Adrenal gland (tissue), 9 donors: ENCODE measurements at regions not wholly inside any gene's neighbourhood (a gene's known extent, or its start where the extent isn't known, plus 50 kb on each side); places are given as distances from the start of the nearest gene placed in this dataset.

Experiments
- DNase-seq, 7 donors: peaks; one replicate each; pipeline ENCODE4 v3.0.0-alpha.2; 2019 to 2020
- H3K27ac ChIP-seq, 5 donors: fragments of 200-600 bp; sonication (generic) in 4 of 5; 1 replicate in 3 of 5; 2 replicates in 2 of 5; pipeline versions ENCODE4 v1.5.1 to v1.8.0; 2016 to 2020; ENCODE audit warnings: mild to moderate bottlenecking in 1 of 5
- H3K27me3 ChIP-seq: fragments of 200-600 bp; 2 replicates; pipeline ENCODE4 v1.8.0; 2021
- H3K36me3 ChIP-seq, 2 donors: fragments of 200-600 bp; replicated peaks in 1 of 2; 1 replicate in 1 of 2; 2 replicates in 1 of 2; pipeline versions ENCODE4 v1.5.1 to v1.8.0; 2018 to 2022
- H3K4me1 ChIP-seq, 2 donors: fragments of 200-600 bp; replicated peaks in 1 of 2; 1 replicate in 1 of 2; 2 replicates in 1 of 2; pipeline versions ENCODE4 v1.5.1 to v1.8.0; 2018 to 2021
- H3K4me3 ChIP-seq, 4 donors: fragments of 200-600 bp; sonication (generic) in 3 of 4; one replicate each; pipeline ENCODE4 v1.5.1; 2016 to 2018
- H3K9me3 ChIP-seq, 3 donors: fragments of 200-600 bp; sonication (generic) in 1 of 3; replicated peaks in 1 of 3; 1 replicate in 2 of 3; 2 replicates in 1 of 3; pipeline versions ENCODE4 v1.5.1 to v1.8.0; 2016 to 2021
- CTCF ChIP-seq, 6 experiments: fragments of 450-650 bp in 4 of 6; fragments of 200-600 bp in 2 of 6; sonication (generic) in 1 of 6; IDR thresholded peaks; 1 replicate in 5 of 6; 2 replicates in 1 of 6; pipeline versions ENCODE4 v1.5.1 to v1.8.0; 2016 to 2021; ENCODE audit warnings: antibody characterized with exemption in 6 of 6, mild to moderate bottlenecking in 2 of 6, moderate library complexity in 1 of 6
- POLR2A ChIP-seq, 2 donors: fragments of 450-650 bp; IDR thresholded peaks; one replicate each; pipeline ENCODE4 v1.6.1; 2017; ENCODE audit warnings: antibody characterized with exemption in 2 of 2, mild to moderate bottlenecking in 2 of 2, moderate library complexity in 1 of 2
- WGBS, 4 donors: extraction: QIAGEN DNeasy Blood & Tissue Kit in 2 of 4; methylation state at CpG; one replicate each; pipeline versions ENCODE4 v1.1.5 to v1.1.7; 2013 to 2017; 5-methylcytosine and 5-hydroxymethylcytosine counted together
- intact Hi-C, 2 donors: fragments of 100-400 bp; cut with DNase I; formaldehyde crosslinking; loops; one replicate each; pipeline versions ENCODE4 v1.14.1 to v1.15.0; 2022 to 2023
- donor health status: healthy with polysubstance abuse.
- donor health status: Bipolar disorder and iron deficiency.
- donor health status: DM: yes; HTN: yes; CAD: no.
- donor health status: DM: no; HTN: no; CAD: no.
- donor health status: DM: no; HTN: no; CAD: no.

- H3K27ac ChIP-seq: no peak overlapping the region
- 70 to 79% (median 74%) methylated on average over 11 to 12 of the region's 12 CpGs for WGBS, 4 donors
- no peak for TF ChIP-seq POLR2A (IDR thresholded peaks at IDR 0.05)
- no peak for TF ChIP-seq CTCF (IDR thresholded peaks at IDR 0.05)
Measured at GRCh38 chr9:107397076-107398044, 92.2 kb downstream of the KLF4 start.

GRCh38 chr9:107394264-107394663, 95.3 kb downstream of the KLF4 start:
- Histone ChIP-seq H3K4me3 (no peak overlapping the region), H3K36me3 (no peaks in the 10 kb centered on the region), H3K27me3 (no peaks in the 10 kb centered on the region), H3K4me1 (no peaks in the 10 kb centered on the region), H3K27ac (no peak overlapping the region), H3K9me3 (no peaks in the 10 kb centered on the region)
- intact Hi-C loops: no loop called here
- TF ChIP-seq POLR2A (IDR thresholded peaks at IDR 0.05) (no peak), CTCF (IDR thresholded peaks at IDR 0.05) (no peak)
- no peak for DNase-seq
- WGBS, 4 donors: 29 to 42% (median 38%) methylated on average over 5 of the region's 5 CpGs

More at GRCh38 chr9:107397076-107398044, 92.2 kb downstream of the KLF4 start:
- Histone ChIP-seq H3K27me3 (no peaks in the 10 kb centered on the region), H3K36me3 (no peaks in the 10 kb centered on the region), H3K4me1 (no peaks in the 10 kb centered on the region), H3K4me3 (no peak overlapping the region), H3K9me3 (no peaks in the 10 kb centered on the region)
- DNase-seq: no peak
- intact Hi-C loops: no loop called here

GRCh38 chr9:107390778-107391177, 98.8 kb downstream of the KLF4 start:
- H3K9me3 ChIP-seq: no peaks in the 10 kb centered on the region
- H3K27me3 ChIP-seq: no peaks in the 10 kb centered on the region
- no peak overlapping the region for H3K4me3 ChIP-seq
- H3K36me3 ChIP-seq: no peaks in the 10 kb centered on the region
- H3K27ac ChIP-seq: no peak overlapping the region
- TF ChIP-seq POLR2A (IDR thresholded peaks at IDR 0.05) (no peak), CTCF (IDR thresholded peaks at IDR 0.05) (no peak)
- no peak for DNase-seq
- 72 to 95% (median 87%) methylated on average over 4 of the region's 4 CpGs for WGBS, 4 donors
- no peaks in the 10 kb centered on the region for H3K4me1 ChIP-seq
- intact Hi-C loops: no loop called here

GRCh38 chr9:107390279-107390678, 99.3 kb downstream of the KLF4 start:
- Histone ChIP-seq H3K4me3 (no peak overlapping the region), H3K9me3 (no peaks in the 10 kb centered on the region), H3K4me1 (no peaks in the 10 kb centered on the region), H3K27me3 (no peaks in the 10 kb centered on the region), H3K27ac (no peak overlapping the region), H3K36me3 (no peaks in the 10 kb centered on the region)
- intact Hi-C loops: no loop called here
- WGBS, 4 donors: 78 to 92% (median 85%) methylated on average over 7 to 8 of the region's 8 CpGs
- no peak for DNase-seq
- TF ChIP-seq POLR2A (IDR thresholded peaks at IDR 0.05) (no peak), CTCF (IDR thresholded peaks at IDR 0.05) (no peak)
